Ramos (cell line): ENCODE measurements at regions not wholly inside any gene's neighbourhood (a gene's known extent, or its start where the extent isn't known, plus 50 kb on each side); places are given as distances from the start of the nearest gene placed in this dataset.

Source experiments
- in situ Hi-C: fragments of 300-500 bp; cut with MboI; formaldehyde crosslinking; loops from one replicate; pipeline ENCODE4 v1.14.3; 2022; ENCODE audit warnings: low sequenced_read_pairs; ENCODE audit not compliant: unreplicated experiment

DNA sequence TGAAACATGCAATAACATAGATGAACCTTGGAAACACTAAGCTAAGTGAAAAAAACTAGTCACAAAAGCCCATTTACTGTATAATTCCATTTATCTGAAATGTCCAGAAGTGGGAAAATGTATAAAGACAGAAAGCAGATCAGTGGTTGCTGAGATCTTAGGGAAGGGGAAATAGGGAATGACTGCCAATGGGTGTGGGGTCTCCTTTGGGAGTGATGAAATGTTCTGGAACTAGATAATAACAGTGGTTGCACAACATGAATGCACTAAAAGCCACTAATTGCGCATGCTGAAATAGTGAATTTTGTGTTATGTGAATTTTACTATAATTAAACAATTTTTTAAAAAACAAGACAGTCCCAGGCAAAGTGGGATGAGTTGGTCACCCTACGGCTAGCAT, 472.8 kb downstream of the CCDC171 start:
- in situ Hi-C loops = no loop called here

DNA sequence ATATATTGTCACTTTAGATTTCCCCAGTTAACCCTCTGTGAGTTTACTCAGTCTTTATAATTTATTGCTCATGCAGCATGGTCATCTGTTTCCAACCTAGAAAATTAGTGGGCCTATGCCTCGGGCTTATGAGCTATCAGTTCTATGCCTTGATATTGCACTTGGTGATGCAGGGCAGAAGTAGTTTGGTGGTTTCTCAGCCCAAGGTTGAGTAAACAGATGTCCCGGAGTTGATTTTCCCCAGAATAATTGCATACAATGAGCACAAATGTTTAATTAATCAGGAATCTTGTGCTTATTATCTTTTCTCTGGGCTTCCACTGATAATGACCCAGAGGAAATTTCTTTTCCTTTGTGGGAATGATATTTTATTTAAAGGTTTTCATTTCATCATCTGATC, 474.0 kb downstream of the CCDC171 start:
- in situ Hi-C loops = no loop called here

DNA sequence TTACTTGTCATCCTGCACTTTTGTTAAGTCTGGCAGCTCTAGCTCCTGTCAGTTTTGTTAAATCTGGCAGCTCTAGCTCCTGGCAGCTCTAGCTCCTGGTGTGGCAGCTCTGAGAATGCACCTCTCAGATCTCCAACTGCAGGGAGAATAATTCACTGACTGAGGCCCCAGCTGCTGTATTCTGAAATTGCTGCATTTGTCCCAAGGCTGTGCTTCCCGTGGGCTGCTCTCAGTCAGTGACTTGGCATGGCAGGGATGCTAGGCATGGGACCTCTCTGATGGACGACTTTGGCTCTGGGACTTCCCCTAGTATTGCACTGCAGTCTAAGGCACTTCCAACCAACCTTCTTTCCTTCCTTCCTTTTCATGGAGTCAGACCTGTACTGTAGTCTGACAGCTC, 475.7 kb downstream of the CCDC171 start:
- in situ Hi-C loops = no loop called here

DNA sequence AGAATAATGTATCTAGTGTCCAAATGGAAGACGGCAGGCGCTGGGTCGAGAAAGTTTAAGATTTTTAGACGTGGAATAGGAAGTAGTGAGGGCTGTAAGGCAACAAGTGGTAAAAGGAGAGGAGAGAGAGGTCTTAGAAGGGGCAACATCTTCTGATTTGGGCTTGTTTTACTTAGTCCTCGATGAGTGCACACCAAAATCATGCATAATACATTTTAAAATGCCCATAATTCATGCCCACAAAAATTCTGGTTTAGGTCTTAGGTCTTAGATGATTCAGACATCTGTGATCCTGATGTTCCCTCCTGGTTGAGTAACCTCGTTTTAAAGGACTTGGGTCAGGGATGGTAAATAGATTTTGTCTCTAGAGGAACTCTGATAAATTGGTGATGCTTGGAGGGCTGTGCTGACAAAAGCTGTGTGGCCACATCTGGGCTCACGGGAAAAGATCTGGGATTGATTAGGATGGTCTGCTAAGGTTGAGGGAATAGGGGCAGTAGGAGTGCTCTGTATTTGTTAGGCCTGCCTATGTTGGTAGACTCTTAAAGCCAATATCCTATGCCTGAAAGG, 476.3 kb downstream of the CCDC171 start:
- in situ Hi-C loops = no loop called here

DNA sequence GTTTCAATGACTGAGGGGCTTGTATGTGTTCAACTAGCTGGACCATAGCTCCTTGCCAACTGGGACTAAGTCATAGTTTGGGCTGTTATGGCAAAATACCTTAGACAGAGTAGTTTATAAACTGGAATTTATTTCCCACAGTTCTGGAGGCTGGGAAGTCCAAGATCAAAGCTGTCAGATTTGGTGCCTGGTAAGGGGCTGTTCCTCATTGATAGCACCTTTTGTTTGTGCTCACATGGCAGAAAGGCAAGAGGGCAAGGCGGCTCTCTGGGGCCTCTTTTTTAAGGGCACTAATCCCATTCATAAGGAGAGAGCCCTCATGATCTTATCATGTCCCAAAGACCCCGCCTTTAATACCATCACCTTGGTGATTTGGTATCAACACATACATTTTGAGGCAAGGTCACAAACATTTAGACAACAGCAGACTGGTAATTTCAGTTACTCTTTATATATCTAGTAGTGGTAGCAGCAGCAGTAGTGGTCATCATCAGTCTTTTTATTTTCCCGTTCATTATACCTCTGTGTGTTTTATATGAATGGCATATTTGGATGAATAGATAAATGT, 477.0 kb downstream of the CCDC171 start:
- in situ Hi-C loops = no loop called here

DNA sequence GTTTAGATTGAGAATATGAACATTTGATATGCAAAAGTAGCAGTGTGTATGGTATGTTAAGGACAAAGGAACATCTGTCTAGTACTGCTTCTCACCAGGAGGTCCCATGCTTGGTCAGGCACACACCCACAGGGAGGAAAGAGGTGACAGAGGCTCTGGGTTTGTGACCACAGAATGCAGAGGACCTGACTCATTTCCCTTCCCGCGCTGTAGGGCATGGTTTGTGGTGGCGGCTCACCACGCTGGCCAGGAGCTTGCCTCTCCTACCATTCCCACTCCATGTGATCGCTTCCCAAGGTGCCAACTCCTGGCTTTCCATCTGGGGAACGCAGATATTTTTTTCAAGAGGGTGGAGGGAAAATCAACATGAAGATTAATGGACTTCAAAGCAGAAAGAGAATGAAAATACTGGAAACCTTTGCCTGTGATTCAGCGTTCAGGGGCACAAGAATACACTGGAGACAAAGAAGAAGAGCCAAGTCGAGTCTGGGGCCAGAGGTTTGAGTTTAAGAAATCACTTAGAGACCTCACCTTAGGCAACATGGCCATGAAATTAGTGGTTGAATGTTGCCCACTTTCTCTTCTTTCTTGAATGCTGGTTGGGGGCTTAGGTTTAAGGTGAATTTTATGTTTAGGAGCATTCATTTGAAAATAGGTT, 477.8 kb downstream of the CCDC171 start:
- in situ Hi-C loops = no loop called here

DNA sequence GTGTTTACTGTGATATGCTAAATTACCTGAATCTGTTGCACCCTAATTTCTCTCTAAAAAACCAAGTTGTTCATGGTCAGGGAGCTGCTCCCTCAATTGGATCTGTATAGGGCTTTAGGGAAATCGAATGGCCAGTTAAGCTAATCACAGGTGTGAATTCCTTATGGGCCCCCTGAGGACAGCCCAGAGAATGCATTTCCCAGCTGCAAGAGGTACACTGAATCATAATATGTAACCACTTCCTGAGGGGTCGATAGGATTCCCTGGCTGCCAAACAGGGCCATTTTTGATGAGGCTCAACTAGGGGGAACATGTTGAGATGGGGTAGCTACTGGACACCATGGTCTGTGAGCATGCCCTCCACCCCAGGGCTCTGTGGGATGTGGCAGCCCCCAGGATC, 478.6 kb downstream of the CCDC171 start:
- in situ Hi-C loops = no loop called here

GRCh38 chr9:16031971-16032370, 479.1 kb downstream of the CCDC171 start:
- in situ Hi-C loops = no loop called here

DNA sequence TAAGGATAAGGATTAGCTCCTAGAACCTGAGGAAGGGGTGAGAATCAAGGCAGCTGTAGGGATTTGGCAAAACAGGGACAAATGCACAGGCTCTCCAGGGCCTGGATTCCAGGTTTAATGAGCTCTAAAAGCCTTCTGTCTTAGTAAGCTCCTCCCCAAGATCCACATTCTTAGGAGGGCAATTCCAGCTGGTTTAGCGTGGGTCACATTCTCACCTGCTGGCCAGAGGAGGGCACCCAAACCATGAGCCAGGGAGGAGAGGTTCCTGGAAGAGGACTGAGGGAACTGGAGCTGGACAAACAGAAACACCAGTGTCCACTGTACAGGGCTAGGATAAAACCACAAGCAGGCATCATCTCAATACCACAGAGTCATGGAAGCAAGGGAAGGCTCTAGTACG, 480.0 kb downstream of the CCDC171 start:
- in situ Hi-C loops = no loop called here

- in situ Hi-C loops = no loop called here
These were observed 480.4 kb downstream of the CCDC171 start for GRCh38 chr9:16033253-16033652.

DNA sequence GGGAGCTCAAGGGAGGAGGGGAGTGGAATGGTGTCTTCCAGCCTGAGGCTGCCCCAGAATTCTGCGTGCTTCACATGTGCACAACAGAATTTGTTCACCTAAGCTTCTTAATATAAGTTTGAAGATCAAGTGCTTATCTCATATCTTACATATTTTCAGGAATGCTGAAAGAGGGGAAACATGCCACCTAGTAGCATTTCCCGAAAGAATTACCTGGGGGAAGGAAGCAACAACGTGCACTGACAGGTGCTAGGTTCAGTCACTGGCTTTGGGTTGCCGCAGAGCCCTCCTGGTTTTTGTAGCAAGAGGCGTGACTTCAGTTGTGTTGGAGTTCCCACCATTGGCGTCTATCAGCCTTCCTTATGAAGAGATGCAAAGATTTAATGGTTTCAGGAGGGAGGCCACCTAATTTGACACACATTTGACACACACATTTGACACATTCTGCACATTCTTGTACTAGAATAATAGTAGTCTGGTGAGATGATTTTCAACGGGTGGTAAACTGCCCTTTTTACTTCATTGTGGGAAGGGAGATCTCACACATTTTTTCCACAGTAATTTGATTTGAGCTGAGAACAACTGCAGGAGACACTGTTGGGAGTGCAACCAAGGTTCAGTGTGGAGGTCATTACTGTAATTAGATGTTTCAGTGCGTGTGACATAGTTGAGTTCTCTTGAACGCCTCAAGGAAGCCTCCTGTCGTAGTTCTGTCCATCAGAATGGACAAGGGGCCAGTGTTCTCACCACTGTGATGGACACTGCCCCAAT, 481.3 kb downstream of the CCDC171 start:
- in situ Hi-C loops = no loop called here

DNA sequence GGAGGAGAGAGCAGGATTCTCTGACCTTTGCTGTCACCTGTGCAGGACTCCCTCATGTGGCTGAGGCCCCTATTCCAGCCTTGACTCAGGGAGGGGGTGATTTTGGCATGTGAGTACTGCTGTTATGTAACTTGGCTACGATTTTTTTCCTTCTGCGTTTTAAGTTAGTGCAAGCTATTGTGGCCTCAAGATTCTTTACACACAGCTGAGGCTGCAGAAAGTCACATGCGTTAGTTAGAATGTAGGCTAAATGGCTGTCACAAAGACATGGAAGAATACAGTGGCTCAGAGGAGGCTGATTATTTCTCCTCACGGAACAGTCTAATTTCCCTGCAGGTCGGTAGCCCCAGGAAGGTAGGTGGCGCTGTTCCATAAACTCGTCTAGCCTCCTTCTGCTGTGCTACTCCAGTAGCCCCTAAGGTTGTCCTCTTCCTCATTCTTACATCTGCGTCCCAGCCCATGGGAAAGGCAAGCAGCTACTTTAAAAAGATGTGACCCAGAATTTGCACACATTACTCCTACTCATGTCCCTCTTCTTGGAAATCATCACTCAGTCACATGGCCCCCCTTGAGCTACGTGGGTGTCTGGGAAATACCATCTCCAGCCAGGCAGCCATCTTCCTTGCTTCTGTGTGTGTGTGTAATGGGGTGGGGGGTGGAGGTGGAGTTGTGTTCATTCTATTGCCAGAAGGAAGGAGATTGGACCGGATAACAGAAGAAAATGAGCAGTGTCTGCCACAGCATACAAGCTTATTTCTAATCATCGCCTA, 486.6 kb downstream of the CCDC171 start:
- in situ Hi-C loops = no loop called here

GRCh38 chr9:16039988-16040761, 487.3 kb downstream of the CCDC171 start:
- in situ Hi-C loops = no loop called here

DNA sequence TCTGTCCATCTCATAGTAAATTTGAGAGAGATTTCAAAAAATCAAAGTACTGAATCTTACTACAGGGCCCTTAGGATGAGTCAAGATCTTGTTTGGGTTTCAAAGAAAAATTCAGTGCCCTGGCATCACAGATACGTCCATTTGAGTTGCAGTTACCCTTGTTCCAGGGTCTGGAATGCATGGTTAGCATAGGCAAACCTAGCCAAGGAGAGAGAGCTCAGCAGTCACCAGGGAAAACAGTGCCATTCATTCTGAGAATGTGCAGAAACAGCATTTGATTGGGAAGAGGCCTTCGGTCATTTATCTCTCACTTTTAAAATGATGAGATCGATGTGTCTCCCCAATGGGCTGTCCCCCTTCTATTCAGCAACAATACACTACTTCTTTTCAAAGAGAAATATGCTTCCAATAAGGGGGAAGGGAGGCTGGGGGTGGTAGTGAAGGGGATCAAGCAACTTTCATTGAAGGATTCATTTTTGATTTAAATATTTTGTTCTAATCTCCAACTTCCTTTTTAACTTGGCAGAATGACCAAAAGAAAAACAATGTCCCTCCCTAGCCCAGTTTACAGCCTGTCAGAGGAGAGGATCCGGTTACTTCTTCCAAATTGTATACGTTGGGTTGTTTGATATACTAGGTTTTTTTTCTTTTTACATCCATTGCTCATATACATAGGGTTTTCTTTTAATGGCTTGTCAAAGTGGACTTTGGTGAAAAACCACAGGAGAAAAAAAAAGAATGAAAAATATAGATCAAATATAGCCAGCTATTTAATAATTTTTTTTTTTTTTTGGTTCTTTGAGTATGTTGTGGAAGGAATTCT, 491.1 kb downstream of the CCDC171 start:
- in situ Hi-C loops = no loop called here

- in situ Hi-C loops = no loop called here
These were observed 491.7 kb downstream of the CCDC171 start for GRCh38 chr9:16044579-16044881.

GRCh38 chr9:16045651-16046280, 492.9 kb downstream of the CCDC171 start:
- in situ Hi-C loops = no loop called here

- in situ Hi-C loops = no loop called here
These were observed 493.9 kb downstream of the CCDC171 start for GRCh38 chr9:16046713-16047112.

GRCh38 chr9:16048129-16048528, 495.3 kb downstream of the CCDC171 start:
- in situ Hi-C loops = no loop called here

- in situ Hi-C loops = no loop called here
These were observed 499.3 kb downstream of the CCDC171 start for GRCh38 chr9:16052146-16052545.
